D721Med (cell line): ENCODE measurements at regions not wholly inside any gene's neighbourhood (a gene's known extent, or its start where the extent isn't known, plus 50 kb on each side); places are given as distances from the start of the nearest gene placed in this dataset.
"Not testable (repeated sequence)": the region's sequence is repeated elsewhere in the genome, so short reads cannot be mapped to it uniquely, and the experiment has no call there.

Experiments
- DNase-seq: peaks from one replicate; pipeline ENCODE4 v3.0.0; 2011; ENCODE audit warnings: low spot score; ENCODE audit not compliant: insufficient read length
- FAIRE-seq: peaks from 2 replicates; lab custom pipeline; 2011; peaks lifted over from hg19 to GRCh38; lab: Jason Lieb, UNC
- CTCF ChIP-seq: IDR thresholded peaks from 2 replicates; pipeline ENCODE4 v1.5.1; 2012; ENCODE audit warnings: mild to moderate bottlenecking, control low read depth; ENCODE audit not compliant: insufficient read depth; ENCODE audit errors: missing control alignments

- FAIRE-seq: no peak
- no peak for DNase-seq
- TF ChIP-seq CTCF: no peak
These were observed 394.7 kb downstream of the THBS2 start for GRCh38 chr6:168858926-168859325.

DNA sequence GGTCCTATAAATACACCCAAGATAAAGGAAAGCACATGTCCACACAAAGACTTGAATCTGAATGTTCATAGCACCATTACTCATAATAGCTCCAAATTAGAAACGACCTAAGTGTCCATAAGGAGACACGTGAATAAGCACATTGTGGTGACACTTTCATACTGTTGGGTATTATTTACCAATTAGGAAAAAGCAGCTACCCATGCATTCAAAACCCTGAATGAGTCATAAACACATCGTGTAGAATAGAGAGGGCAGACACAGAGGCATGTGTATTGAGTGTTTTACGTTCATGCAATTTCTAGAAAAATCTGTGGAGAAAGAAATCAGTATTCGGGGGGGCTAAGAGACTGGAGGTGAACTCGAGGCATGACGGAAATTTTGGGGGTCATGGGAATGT lies 396.7 kb downstream of the THBS2 start:
- no peak for FAIRE-seq
- TF ChIP-seq CTCF: no peak

GRCh38 chr6:168852376-168852884 lies 401.2 kb downstream of the THBS2 start:
- DNase-seq: no peak
- TF ChIP-seq CTCF: no peak
- FAIRE-seq: no peak

More for the DNA sequence above, 396.7 kb downstream of the THBS2 start:
- DNase-seq: no peak

DNA sequence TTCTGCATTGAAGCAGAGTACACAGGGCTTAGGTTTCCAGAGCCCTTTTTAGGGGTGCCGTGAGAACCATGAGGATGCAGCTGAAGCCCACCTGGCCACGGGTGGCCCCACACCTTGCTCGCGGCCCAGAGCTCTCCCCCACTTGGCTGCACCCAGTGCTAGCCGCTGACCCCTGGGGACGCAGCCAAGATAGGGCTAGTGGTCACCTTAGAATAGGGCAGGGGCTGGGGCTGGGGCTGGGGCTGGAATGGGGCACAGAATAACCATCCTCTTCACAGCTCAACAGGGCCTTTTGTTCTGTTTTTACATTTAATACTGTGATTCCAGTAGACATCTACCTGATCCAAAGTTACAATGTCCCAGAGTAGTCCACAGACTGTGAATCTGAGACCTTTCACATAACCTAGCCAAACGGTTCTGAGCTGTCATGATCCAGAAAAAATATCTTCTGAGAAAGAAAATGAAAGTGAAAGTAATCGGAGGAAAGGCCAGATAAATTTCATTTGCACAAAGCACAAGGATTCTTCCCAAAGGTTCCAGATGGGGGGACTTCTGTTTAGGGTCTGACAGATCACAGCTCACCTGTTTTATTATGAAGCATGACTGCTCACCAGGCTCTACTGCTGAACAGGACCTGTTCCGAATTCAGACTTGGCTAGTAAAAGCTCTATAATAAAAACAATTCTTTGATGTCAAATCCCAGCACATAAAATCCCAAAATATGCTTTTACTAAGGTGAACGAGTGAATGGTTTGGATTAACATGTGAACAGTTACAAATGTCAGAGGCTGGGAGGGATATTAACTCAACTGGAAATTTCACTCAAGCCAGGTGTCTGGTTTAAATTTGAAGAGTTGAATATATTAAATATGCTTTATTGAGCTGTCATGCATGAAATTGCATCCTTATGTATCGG lies 401.9 kb downstream of the THBS2 start:
- DNase-seq (no peak), FAIRE-seq (no peak)
- no peak for TF ChIP-seq CTCF

- DNase-seq, FAIRE-seq: not testable (repeated sequence)
These were observed 403.5 kb downstream of the THBS2 start for GRCh38 chr6:168850027-168850736.

DNA sequence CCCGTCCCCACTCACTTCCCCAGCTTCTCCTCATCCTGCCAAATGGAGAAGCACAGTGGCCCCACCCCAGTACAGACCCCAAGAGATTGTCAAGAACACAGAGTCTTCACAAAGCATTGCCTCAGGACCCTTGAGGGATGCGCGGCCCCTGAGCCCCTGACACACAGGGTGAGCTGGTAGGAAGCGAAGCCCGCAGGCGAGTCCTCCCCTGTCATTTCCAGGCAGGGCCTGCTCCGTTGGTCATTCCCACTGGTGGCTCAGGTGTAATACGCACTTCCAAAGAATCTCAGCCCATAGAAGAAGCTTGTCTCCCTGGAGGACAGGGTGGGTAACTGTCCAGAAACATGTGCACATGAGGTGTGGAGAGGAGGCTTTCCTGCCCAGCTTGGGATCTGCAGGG lies 404.2 kb downstream of the THBS2 start:
- no peak for DNase-seq
- TF ChIP-seq CTCF: no peak
- no peak for FAIRE-seq

GRCh38 chr6:168848797-168849196 lies 404.8 kb downstream of the THBS2 start:
- DNase-seq (no peak), FAIRE-seq (no peak)
- no peak for TF ChIP-seq CTCF
